ENCODE measurements at regions not wholly inside any gene's neighbourhood (a gene's known extent, or its start where the extent isn't known, plus 50 kb on each side); places are given as distances from the start of the nearest gene placed in this dataset.

GRCh38 chr14:34237081-34237480 lies 225.0 kb downstream of the SPTSSA start:
- Mint-ChIP-seq H3K27ac (no peak overlapping the region), H3K4me3 (no peak overlapping the region), H3K27me3 (ENCODE audit: insufficient read depth) (no peaks in the 10 kb centered on the region), H3K9me3 (no peaks in the 10 kb centered on the region; the same call in 1 of the 2 replicates), H3K36me3 (ENCODE audit: low read depth) (no peaks in the 10 kb centered on the region), H3K4me1 (ENCODE audit: low read depth) (no peaks in the 10 kb centered on the region)
- no peak for DNase-seq
- TF ChIP-seq CTCF (IDR thresholded peaks at IDR 0.05), result no peak

GRCh38 chr14:34235643-34236300 lies 226.3 kb downstream of the SPTSSA start:
- H3K9me3 Mint-ChIP-seq, result no peaks in the 10 kb centered on the region; the same call in 1 of the 2 replicates
- DNase-seq, result no peak
- H3K27me3 Mint-ChIP-seq (ENCODE audit: insufficient read depth), result no peaks in the 10 kb centered on the region; the same call in 1 of the 2 replicates
- no peaks in the 10 kb centered on the region for H3K36me3 Mint-ChIP-seq (ENCODE audit: low read depth)
- no peak for TF ChIP-seq CTCF (IDR thresholded peaks at IDR 0.05)
- H3K27ac Mint-ChIP-seq, result no peak overlapping the region
- H3K4me1 Mint-ChIP-seq (ENCODE audit: low read depth), result no peaks in the 10 kb centered on the region
- H3K4me3 Mint-ChIP-seq, result no peak overlapping the region

- DNase-seq, result no peak
- H3K4me1 Mint-ChIP-seq (ENCODE audit: low read depth), result no peaks in the 10 kb centered on the region
- no peaks in the 10 kb centered on the region; the same call in 1 of the 2 replicates for H3K27me3 Mint-ChIP-seq (ENCODE audit: insufficient read depth)
- H3K27ac Mint-ChIP-seq, result no peak overlapping the region
- no peaks in the 10 kb centered on the region for H3K9me3 Mint-ChIP-seq
- TF ChIP-seq CTCF (IDR thresholded peaks at IDR 0.05), result no peak
- H3K36me3 Mint-ChIP-seq (ENCODE audit: low read depth), result no peaks in the 10 kb centered on the region
- no peak overlapping the region for H3K4me3 Mint-ChIP-seq
Measured at GRCh38 chr14:34234258-34234657, 227.8 kb downstream of the SPTSSA start.

- Mint-ChIP-seq H3K36me3 (ENCODE audit: low read depth) (no peaks in the 10 kb centered on the region), H3K27ac (no peak overlapping the region), H3K9me3 (no peaks in the 10 kb centered on the region), H3K4me1 (ENCODE audit: low read depth) (no peaks in the 10 kb centered on the region), H3K4me3 (no peak overlapping the region), H3K27me3 (ENCODE audit: insufficient read depth) (no peaks in the 10 kb centered on the region; the same call in 1 of the 2 replicates)
- no peak for TF ChIP-seq CTCF (IDR thresholded peaks at IDR 0.05)
- DNase-seq, result no peak
Measured at GRCh38 chr14:34233619-34234018, 228.4 kb downstream of the SPTSSA start.

GRCh38 chr14:34232790-34233189 lies 229.2 kb downstream of the SPTSSA start:
- no peaks in the 10 kb centered on the region; the same call in 1 of the 2 replicates for H3K27me3 Mint-ChIP-seq (ENCODE audit: insufficient read depth)
- no peak for DNase-seq
- H3K9me3 Mint-ChIP-seq, result no peaks in the 10 kb centered on the region
- TF ChIP-seq CTCF (IDR thresholded peaks at IDR 0.05), result no peak
- no peak overlapping the region for H3K27ac Mint-ChIP-seq
- H3K4me3 Mint-ChIP-seq, result no peak overlapping the region
- no peaks in the 10 kb centered on the region for H3K36me3 Mint-ChIP-seq (ENCODE audit: low read depth)
- no peaks in the 10 kb centered on the region for H3K4me1 Mint-ChIP-seq (ENCODE audit: low read depth)
